SK-N-MC (cell line): ENCODE measurements at regions not wholly inside any gene's neighbourhood (a gene's known extent, or its start where the extent isn't known, plus 50 kb on each side); places are given as distances from the start of the nearest gene placed in this dataset.

ENCODE experiments used
- EZH2 ChIP-seq: fragments of 200-600 bp; sonication (generic); IDR thresholded peaks from one replicate; pipeline ENCODE4 v1.6.1; 2017; ENCODE audit warnings: antibody characterized with exemption
- FOXP2 ChIP-seq: optimal IDR thresholded peaks from 2 replicates; pipeline ENCODE3; 2011; ENCODE audit warnings: mild to moderate bottlenecking, moderate library complexity; ENCODE audit not compliant: insufficient read depth; ENCODE audit errors: extremely low read length, control extremely low read depth
- POLR2AphosphoS5 ChIP-seq: IDR thresholded peaks from 2 replicates; pipeline ENCODE4 v1.6.1; 2012; ENCODE audit warnings: mild to moderate bottlenecking, low read depth, low read length, borderline replicate concordance

DNA sequence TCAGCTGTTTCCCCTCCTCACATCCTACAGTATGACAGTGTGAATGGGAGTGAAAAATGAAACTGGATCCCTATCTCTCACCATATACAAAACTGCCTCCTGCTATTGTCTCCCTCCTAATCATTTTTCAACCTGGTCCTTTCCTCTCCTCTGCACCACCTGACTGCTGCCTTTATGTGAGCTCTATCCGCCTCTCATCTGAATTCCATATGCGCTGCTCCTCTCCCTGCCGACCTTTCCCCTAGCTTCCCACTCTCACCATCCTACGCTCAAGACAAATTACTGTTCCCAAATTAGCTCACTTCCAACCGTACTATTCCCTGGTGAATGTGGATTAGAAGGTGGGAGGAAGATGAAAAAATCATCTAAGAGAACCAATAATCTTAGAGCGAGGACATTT is 148.4 kb upstream of the FBXL4 start:
- TF ChIP-seq EZH2 = no peak
- no peak for TF ChIP-seq POLR2AphosphoS5
- no peak for TF ChIP-seq FOXP2
